Upper lobe of left lung (tissue), 6 donors: ENCODE measurements at regions not wholly inside any gene's neighbourhood (a gene's known extent, or its start where the extent isn't known, plus 50 kb on each side); places are given as distances from the start of the nearest gene placed in this dataset.

Experiments used
- ATAC-seq, 2 donors: fragments of 200-7000 bp; cut with Tn5 transposase; one replicate each; pipeline ENCODE4 v1.9.1; 2022; ENCODE audit warnings: mild to moderate bottlenecking in 2 of 2, moderate library complexity in 2 of 2; ENCODE audit not compliant: low FRiP score in 2 of 2
- DNase-seq, 2 donors: peaks; one replicate each; pipeline ENCODE4 v3.0.0-alpha.2; 2019 to 2020
- H3K27ac ChIP-seq, 4 donors: fragments of 200-600 bp; sonication (generic); one replicate each; pipeline ENCODE4 v1.5.1; 2016 to 2019
- H3K27me3 ChIP-seq, 4 donors: fragments of 200-600 bp; sonication (generic); one replicate each; pipeline ENCODE4 v1.5.1; 2017 to 2019
- H3K36me3 ChIP-seq, 4 donors: fragments of 200-600 bp; sonication (generic); one replicate each; pipeline ENCODE4 v1.5.1; 2016 to 2019
- H3K4me1 ChIP-seq, 4 donors: fragments of 200-600 bp; sonication (generic); one replicate each; pipeline ENCODE4 v1.5.1; 2018 to 2019
- H3K4me3 ChIP-seq, 4 donors: fragments of 200-600 bp; sonication (generic); one replicate each; pipeline ENCODE4 v1.5.1; 2017 to 2019; ENCODE audit warnings: mild to moderate bottlenecking in 2 of 4, moderate library complexity in 1 of 4
- H3K9me3 ChIP-seq, 4 donors: fragments of 200-600 bp; sonication (generic); one replicate each; pipeline ENCODE4 v1.5.1; 2018 to 2019
- CTCF ChIP-seq, 6 experiments: fragments of 450-650 bp in 4 of 6; fragments of 200-600 bp in 2 of 6; sonication (generic) in 2 of 6; IDR thresholded peaks; one replicate each; pipeline ENCODE4 v1.5.1; 2016 to 2019; ENCODE audit warnings: antibody characterized with exemption in 6 of 6
- EP300 ChIP-seq, 4 donors: sonication (generic); formaldehyde crosslinking; IDR thresholded peaks; one replicate each; pipeline ENCODE4 v1.5.1; 2017; ENCODE audit warnings: antibody characterized with exemption in 4 of 4, control low read depth in 2 of 4
- POLR2A ChIP-seq, 4 donors: fragments of 450-650 bp; IDR thresholded peaks; one replicate each; pipeline ENCODE4 v1.5.1; 2016 to 2017; ENCODE audit warnings: antibody characterized with exemption in 4 of 4, mild to moderate bottlenecking in 2 of 4
- POLR2AphosphoS5 ChIP-seq, 2 donors: sonication (generic); formaldehyde crosslinking; IDR thresholded peaks; one replicate each; pipeline ENCODE4 v1.5.1; 2017; ENCODE audit warnings: antibody characterized with exemption in 2 of 2
- WGBS, 2 donors: methylation state at CpG; one replicate each; pipeline ENCODE4 v1.1.5; 2017 to 2018; 5-methylcytosine and 5-hydroxymethylcytosine counted together
- donor health status: DM: no; HTN: no; CAD: no; lungs with moderate emphysema.
- donor health status: DM: no; HTN: yes; CAD: no; lungs with severe emphysema.

GRCh38 chr2:160610041-160610440, 116.4 kb upstream of the RBMS1 start:
- Histone ChIP-seq H3K4me1 (no peaks in the 10 kb centered on the region), H3K36me3 (no peaks in the 10 kb centered on the region), H3K4me3 (no peak overlapping the region), H3K9me3 (no peaks in the 10 kb centered on the region), H3K27ac (no peak overlapping the region), H3K27me3 (no peaks in the 10 kb centered on the region)
- ATAC-seq: no peak
- no peak for TF ChIP-seq EP300 (IDR thresholded peaks at IDR 0.05)
- no peak for TF ChIP-seq CTCF (IDR thresholded peaks at IDR 0.05)
- TF ChIP-seq POLR2AphosphoS5 (IDR thresholded peaks at IDR 0.05): no peak
- no peak for TF ChIP-seq POLR2A (IDR thresholded peaks at IDR 0.05)
- DNase-seq: no peak
- WGBS, 2 donors: 89% methylated on average over 2 of the region's 2 CpGs

GRCh38 chr2:160612266-160612856, 118.8 kb upstream of the RBMS1 start:
- no peak for ATAC-seq
- no peak for DNase-seq
- TF ChIP-seq POLR2AphosphoS5 (IDR thresholded peaks at IDR 0.05): no peak
- TF ChIP-seq CTCF (IDR thresholded peaks at IDR 0.05): no peak
- no peak for TF ChIP-seq POLR2A (IDR thresholded peaks at IDR 0.05)
- TF ChIP-seq EP300 (IDR thresholded peaks at IDR 0.05): no peak
- Histone ChIP-seq H3K4me1 (no peaks in the 10 kb centered on the region), H3K27me3 (no peaks in the 10 kb centered on the region), H3K4me3 (no peak overlapping the region), H3K27ac (no peak overlapping the region), H3K36me3 (no peaks in the 10 kb centered on the region), H3K9me3 (peaks cover 0 to 8% (median 3%) of the 10 kb centered on the region in 4 donors)

- Histone ChIP-seq H3K9me3 (peaks cover 0 to 8% (median 3%) of the 10 kb centered on the region in 4 donors), H3K27ac (no peak overlapping the region), H3K36me3 (no peaks in the 10 kb centered on the region), H3K4me1 (no peaks in the 10 kb centered on the region), H3K4me3 (no peak overlapping the region), H3K27me3 (no peaks in the 10 kb centered on the region)
- no peak for ATAC-seq
- 63 to 69% methylated on average over 1 of the region's 1 CpG for WGBS, 2 donors
- DNase-seq: no peak
- TF ChIP-seq POLR2AphosphoS5 (IDR thresholded peaks at IDR 0.05) (no peak), POLR2A (IDR thresholded peaks at IDR 0.05) (no peak), EP300 (IDR thresholded peaks at IDR 0.05) (no peak)
Measured at GRCh38 chr2:160613466-160614153, 120.0 kb upstream of the RBMS1 start.

GRCh38 chr2:160614391-160614790, 120.8 kb upstream of the RBMS1 start:
- Histone ChIP-seq H3K4me1 (no peaks in the 10 kb centered on the region), H3K27me3 (no peaks in the 10 kb centered on the region), H3K27ac (no peak overlapping the region), H3K9me3 (peaks cover 0 to 8% (median 3%) of the 10 kb centered on the region in 4 donors), H3K4me3 (no peak overlapping the region), H3K36me3 (no peaks in the 10 kb centered on the region)
- ATAC-seq: no peak
- DNase-seq: no peak
- TF ChIP-seq CTCF (IDR thresholded peaks at IDR 0.05) (no peak), POLR2AphosphoS5 (IDR thresholded peaks at IDR 0.05) (no peak), EP300 (IDR thresholded peaks at IDR 0.05) (no peak), POLR2A (IDR thresholded peaks at IDR 0.05) (no peak)

- Histone ChIP-seq H3K4me3 (no peak overlapping the region), H3K4me1 (no peaks in the 10 kb centered on the region), H3K27ac (no peak overlapping the region), H3K27me3 (no peaks in the 10 kb centered on the region), H3K9me3 (peaks cover 0 to 8% (median 3%) of the 10 kb centered on the region in 4 donors), H3K36me3 (no peaks in the 10 kb centered on the region)
- no peak for ATAC-seq
- TF ChIP-seq EP300 (IDR thresholded peaks at IDR 0.05): no peak
- no peak for TF ChIP-seq POLR2AphosphoS5 (IDR thresholded peaks at IDR 0.05)
- TF ChIP-seq POLR2A (IDR thresholded peaks at IDR 0.05): no peak
- WGBS, 2 donors: 86 to 91% methylated on average over 2 of the region's 2 CpGs
- no peak for DNase-seq
Measured at GRCh38 chr2:160615706-160616105, 122.1 kb upstream of the RBMS1 start.

- no peaks in the 10 kb centered on the region for H3K27me3 ChIP-seq
- TF ChIP-seq POLR2A (IDR thresholded peaks at IDR 0.05) (no peak), POLR2AphosphoS5 (IDR thresholded peaks at IDR 0.05) (no peak), CTCF (IDR thresholded peaks at IDR 0.05) (no peak), EP300 (IDR thresholded peaks at IDR 0.05) (no peak)
- DNase-seq (no peak), ATAC-seq (no peak)
- WGBS, 2 donors: 95% methylated on average over 2 of the region's 2 CpGs
- H3K4me1 ChIP-seq: no peaks in the 10 kb centered on the region
- H3K27ac ChIP-seq: no peak overlapping the region
- H3K9me3 ChIP-seq: peaks cover 0 to 8% (median 3%) of the 10 kb centered on the region in 4 donors
- no peaks in the 10 kb centered on the region for H3K36me3 ChIP-seq
- no peak overlapping the region for H3K4me3 ChIP-seq
Measured at GRCh38 chr2:160616149-160616548, 122.5 kb upstream of the RBMS1 start.
